SKM-1 treated with dmso at 0.1 percent for 144 hours (cell line): ENCODE measurements at regions not wholly inside any gene's neighbourhood (a gene's known extent, or its start where the extent isn't known, plus 50 kb on each side); places are given as distances from the start of the nearest gene placed in this dataset.
"Not testable (repeated sequence)": the region's sequence is repeated elsewhere in the genome, so short reads cannot be mapped to it uniquely, and the experiment has no call there.

Experiments used
- DNase-seq: peaks from one replicate; lab custom pipeline; 2025; ENCODE audit not compliant: unreplicated experiment; lab: John Stamatoyannopoulos, UW

GRCh38 chr5:1973391-1974013 lies 90.8 kb upstream of the IRX4 start:
- DNase-seq: no peak

DNA sequence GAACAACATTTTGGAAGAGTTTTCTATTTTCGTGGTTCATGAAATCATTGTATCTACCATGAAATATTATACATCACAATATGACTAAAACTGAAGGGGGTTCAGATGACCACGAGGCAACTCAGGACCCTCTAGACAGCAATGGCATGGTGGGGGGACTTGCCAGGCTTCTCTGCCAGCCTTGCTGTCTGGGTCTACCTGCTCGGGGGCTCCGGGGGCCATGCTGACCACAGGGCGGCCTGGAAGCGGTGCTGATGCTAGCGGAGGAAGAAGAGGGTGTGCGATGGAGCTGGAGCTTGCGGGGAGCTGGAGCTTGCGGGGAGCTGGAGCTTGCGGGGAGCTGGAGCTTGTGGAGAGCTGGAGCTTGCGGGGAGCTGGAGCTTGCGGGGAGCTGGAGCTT lies 89.2 kb upstream of the IRX4 start:
- no peak for DNase-seq

- no peak for DNase-seq
Measured at GRCh38 chr5:1967736-1968135, 85.0 kb upstream of the IRX4 start.

- no peak for DNase-seq
Measured at GRCh38 chr5:1966461-1966860, 83.7 kb upstream of the IRX4 start.

GRCh38 chr5:1965925-1966324 lies 83.2 kb upstream of the IRX4 start:
- no peak for DNase-seq

- DNase-seq: no peak
Measured at GRCh38 chr5:1963941-1964451, 81.3 kb upstream of the IRX4 start.

DNA sequence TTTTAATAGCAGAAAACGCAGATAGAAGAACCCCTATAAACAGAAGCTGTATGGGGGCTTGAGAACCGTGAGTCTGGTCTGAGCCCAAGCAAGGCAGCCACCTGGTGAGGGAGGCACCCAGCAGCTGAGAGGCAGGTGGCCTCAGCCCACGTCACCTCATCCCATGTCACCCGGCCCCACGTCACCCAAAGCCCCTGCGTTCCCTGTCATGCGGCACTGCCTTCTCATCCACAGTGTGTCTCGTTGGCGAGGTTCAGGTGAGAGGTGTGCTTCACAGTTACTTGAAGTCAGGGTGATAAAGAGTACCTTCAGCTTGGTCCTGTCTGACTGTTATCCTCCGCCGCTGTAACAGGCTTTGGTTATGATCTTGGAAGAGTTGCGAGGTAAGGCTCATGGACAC lies 80.6 kb upstream of the IRX4 start:
- DNase-seq: no peak

- no peak for DNase-seq
Measured at GRCh38 chr5:1962619-1963355, 80.1 kb upstream of the IRX4 start.

GRCh38 chr5:1961952-1962595 lies 79.3 kb upstream of the IRX4 start:
- no peak for DNase-seq

DNA sequence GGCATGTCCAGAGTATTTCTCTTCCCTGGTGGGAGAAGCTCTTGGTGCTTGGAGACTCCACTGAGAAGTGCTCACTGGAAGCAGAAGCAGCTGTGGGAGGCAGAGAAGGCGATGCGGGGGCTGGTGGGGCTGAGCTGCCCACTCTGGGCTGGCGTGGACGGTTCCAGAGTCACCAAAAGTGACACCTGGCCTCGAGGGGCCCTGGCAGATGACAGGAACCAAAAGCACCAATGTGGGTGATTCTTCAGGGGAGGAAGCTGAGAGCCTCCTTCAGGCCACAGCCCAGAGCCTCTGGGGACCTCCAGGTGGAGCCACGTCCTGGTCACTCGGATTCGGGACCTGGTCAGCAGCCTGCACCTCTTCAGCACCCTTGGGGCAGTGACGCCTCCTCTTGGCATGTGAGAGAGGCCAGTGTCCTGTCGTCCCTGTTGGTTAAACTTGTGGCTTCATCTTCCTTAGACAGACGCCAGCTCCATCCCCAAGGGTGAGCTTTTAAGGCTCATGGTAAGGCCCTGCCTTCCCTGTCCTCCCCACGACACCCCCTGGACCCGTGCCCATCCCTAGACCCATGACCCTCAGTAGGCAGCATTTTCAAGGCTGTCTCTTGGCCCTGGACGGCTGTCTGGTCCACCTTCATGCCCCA lies 78.7 kb upstream of the IRX4 start:
- DNase-seq: no peak

DNA sequence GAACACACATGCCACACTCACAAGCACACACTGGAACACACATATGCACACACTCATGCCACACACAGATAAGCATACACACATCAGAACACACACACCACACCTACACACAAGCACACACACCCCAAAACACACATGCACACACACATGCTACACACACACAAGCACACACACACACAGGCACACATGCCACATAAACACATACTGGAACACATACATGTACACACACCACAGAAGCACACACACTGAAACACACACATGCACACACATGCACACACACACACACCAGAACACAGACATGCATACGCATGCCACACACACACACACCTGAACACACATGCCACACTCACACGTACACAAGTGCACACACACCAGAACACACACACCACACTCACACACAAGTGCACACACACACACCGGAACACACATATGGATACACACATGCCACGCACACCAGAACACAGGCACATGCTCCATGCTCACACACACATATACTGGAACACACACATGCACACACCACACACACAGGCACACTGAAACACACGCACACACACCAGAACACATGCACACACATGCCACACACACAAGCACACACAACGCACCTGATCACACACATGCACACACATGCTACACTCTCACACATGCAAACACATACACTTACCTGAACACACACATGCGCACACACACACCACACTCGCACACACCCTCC lies 78.0 kb upstream of the IRX4 start:
- no peak for DNase-seq

DNA sequence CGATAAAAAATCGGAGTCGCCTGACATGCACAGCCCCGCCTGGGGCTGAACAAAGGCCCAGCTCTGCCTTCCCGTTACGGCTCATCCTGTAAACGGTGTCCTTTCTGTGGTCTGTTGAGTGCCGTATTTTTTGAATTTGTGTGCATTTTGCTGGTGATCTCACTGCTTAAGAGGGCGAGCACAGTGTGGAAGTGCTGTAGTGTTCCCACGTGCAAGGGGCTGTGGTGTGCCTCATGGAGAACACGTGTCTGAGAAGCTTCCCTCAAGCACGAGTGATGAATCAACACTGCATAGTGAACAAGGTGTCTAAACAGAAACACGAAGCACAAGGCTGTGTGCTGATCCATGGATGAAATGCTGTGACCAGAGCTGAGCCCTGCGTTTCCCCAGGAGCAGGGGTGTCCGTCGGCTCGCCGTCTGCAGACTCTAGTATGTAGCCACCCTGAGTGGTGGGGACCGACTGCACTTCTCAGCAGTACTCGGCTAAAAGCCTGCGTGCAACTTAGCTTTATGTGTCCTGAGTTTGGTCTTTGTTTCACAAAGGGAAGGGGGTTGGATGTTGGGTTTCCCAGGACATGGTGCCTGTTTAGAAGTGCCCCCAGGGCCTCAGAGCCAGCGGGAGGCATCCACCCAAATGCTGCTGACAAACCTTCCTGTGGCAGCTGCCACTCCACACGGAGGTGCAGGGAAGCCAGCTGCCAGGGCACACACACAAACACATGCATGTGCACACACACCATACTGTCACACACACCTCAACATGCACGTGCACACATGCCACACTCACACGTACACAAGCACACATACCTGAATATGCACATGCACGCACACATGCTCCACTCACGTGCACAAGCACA lies 77.2 kb upstream of the IRX4 start:
- DNase-seq: no peak

DNA sequence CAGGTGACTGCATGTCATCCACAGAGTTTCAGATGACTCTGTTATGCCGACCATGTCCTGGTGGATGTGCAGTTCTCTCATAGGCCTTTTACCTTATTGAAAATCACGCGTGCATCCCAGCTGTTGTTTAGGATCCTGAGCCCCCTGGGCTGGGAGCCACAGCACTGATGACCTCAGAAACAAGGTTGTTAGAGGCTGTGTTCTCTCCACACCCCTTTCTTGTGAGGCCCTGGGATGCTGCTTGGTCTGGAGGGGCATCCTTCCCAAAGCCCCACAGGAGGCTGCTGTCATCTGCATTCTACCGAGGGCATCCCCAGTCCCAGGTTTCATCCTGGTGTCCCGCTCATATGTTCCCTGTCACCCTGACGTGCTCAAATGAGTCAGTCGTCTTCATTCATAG lies 76.5 kb upstream of the IRX4 start:
- no peak for DNase-seq

DNA sequence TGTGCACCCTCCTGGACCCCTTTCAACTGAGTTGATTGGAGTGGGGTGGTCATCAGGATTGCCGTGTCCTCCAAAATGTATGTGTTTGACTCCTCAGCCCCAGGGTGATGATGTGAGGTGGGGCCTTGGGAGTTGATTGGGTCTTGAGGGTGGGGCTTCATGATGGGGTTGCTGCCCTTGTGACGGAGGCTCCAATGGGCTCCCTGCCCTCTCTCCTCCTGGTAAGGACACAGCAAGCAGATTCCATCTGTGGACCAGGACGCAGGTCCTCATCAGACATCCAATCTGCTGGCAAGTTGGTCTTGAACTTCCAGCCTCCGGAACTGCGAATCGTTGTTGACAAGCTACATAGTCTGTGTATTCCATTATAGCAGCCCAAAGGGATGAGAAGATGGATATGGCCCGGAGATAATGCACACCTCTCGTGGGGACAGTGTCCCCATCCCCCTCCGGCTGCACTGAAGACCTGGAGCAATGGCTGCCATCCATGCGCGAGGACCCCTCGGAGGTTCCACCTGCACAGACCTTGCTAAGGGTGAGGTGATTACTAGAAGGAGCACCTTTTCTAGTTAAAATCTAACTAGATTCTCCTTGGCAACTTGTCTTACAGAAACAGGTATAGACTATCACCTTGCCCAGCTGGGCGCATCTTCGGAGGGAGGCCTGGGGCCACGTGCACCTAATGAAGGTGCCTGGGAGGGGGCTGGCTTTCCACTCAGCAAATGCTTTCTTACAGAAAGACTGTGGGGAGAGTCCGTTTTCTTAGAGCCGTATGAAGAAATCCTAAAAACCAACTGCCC lies 75.7 kb upstream of the IRX4 start:
- DNase-seq: no peak

DNA sequence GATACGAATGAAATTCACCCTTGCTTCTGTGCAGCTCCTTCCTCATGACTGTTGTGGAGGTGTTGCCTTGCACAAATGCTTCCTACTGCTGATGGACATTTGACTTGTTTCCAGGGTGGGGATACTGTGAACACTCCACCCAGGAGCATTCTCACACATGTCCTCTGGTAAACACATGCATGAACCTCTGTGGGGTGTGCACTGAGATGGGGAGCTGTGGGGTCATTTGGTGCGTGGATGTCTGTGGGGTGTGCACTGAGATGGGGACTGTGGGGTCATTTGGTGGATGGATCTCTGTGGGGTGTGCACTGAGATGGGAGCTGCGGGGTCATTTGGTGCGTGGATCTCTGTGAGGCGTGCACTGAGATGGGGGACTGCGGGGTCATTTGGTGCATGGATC lies 72.9 kb upstream of the IRX4 start:
- DNase-seq: no peak

DNA sequence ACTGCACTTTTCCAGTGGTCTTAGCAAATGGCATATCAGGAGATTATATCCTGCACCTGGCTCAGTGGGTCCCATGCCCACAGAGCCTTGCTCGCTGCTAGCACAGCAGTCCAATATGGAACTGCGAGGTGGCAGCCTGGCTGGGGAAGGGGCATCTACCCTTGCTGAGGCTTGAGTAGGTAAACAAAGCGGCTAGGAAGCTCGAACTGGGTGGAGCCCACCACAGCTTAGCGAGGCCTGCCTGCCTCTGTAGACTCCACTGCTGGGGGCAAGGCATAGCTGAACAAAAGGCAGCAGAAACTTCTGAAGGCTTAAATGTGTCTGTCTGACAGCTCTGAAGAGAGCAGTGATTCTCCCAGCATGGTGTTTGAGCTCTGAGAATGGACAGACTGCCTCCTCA lies 71.0 kb upstream of the IRX4 start:
- DNase-seq: not testable (repeated sequence)

- DNase-seq: no peak
Measured at GRCh38 chr5:1952444-1953099, 69.8 kb upstream of the IRX4 start.

GRCh38 chr5:1952021-1952420 lies 69.3 kb upstream of the IRX4 start:
- no peak for DNase-seq
